ENCODE measurements at regions not wholly inside any gene's neighbourhood (a gene's known extent, or its start where the extent isn't known, plus 50 kb on each side); places are given as distances from the start of the nearest gene placed in this dataset.
"Not testable (repeated sequence)": the region's sequence is repeated elsewhere in the genome, so short reads cannot be mapped to it uniquely, and the experiment has no call there.

GRCh38 chrX:144612076-144612475 lies 635.2 kb upstream of the SPANXN1 start:
- H3K36me3 Mint-ChIP-seq, result no peaks in the 10 kb centered on the region
- no peak overlapping the region for H3K27ac Mint-ChIP-seq
- no peak for TF ChIP-seq CTCF (IDR thresholded peaks at IDR 0.05; ENCODE audit: unreplicated experiment)
- no peak for DNase-seq (ENCODE audit: low spot score in 2 of 2, unreplicated experiment in 2 of 2)
- no peaks in the 10 kb centered on the region for H3K4me1 Mint-ChIP-seq
- no peak overlapping the region for H3K4me3 Mint-ChIP-seq
- H3K9me3 Mint-ChIP-seq, result peaks cover 25% of the 10 kb centered on the region
- H3K27me3 Mint-ChIP-seq (ENCODE audit: low read depth), result no peaks in the 10 kb centered on the region

- Mint-ChIP-seq H3K27ac (no peak overlapping the region), H3K4me1 (no peaks in the 10 kb centered on the region), H3K36me3 (no peaks in the 10 kb centered on the region), H3K9me3 (peaks cover 44% of the 10 kb centered on the region), H3K4me3 (no peak overlapping the region), H3K27me3 (ENCODE audit: low read depth) (no peaks in the 10 kb centered on the region)
- no peak for DNase-seq (ENCODE audit: low spot score in 2 of 2, unreplicated experiment in 2 of 2)
- TF ChIP-seq CTCF (IDR thresholded peaks at IDR 0.05; ENCODE audit: unreplicated experiment), result no peak
Observed at GRCh38 chrX:144616317-144616716, 631.0 kb upstream of the SPANXN1 start.

DNA sequence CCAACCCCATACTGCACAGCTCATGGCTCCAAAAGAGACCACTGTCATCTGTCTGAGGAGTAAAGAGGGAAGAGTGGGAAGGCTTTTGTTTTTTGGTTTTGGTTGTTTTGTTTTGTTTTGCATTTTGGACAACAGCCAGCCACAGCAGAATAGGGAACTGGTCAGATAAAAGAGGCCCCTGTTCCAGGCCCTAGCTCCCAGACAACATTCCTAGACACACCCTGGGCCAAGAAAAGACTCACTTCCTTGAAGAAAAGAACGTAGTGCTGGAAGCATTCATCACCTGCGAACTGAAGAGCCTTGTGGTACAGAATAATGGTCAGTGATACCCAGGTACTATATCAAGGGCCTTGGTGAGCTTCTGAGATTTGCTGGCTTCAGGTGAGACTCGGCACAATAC lies 619.4 kb upstream of the SPANXN1 start:
- no peaks in the 10 kb centered on the region for H3K36me3 Mint-ChIP-seq
- no peak overlapping the region for H3K27ac Mint-ChIP-seq

DNA sequence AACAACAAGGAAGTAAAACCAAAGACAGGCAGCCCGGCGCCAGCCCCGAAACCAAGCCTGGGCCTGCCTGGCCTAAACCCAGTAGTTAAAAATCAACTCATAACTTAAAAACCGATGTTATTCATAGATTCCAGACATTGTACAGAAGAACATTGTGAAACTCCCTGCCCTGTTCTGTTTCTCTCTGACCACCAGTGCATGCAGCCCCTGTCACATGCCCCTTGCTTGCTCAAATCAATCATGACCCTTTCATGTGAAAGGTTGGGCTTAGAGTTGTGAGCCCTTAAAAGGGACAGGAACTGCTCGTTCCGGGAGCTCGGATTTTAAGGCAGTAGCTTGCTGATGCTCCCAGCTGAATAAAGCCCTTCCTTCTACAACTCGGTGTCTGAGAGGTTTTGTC lies 612.9 kb upstream of the SPANXN1 start:
- not testable (repeated sequence) for DNase-seq (ENCODE audit: low spot score in 2 of 2, unreplicated experiment in 2 of 2); H3K4me3 Mint-ChIP-seq; H3K36me3 Mint-ChIP-seq; H3K27me3 Mint-ChIP-seq (ENCODE audit: low read depth); H3K27ac Mint-ChIP-seq; H3K4me1 Mint-ChIP-seq
- H3K9me3 Mint-ChIP-seq, result peaks cover 48% of the 10 kb centered on the region

More for the DNA sequence above, 619.4 kb upstream of the SPANXN1 start:
- Mint-ChIP-seq H3K9me3 (peaks cover 54% of the 10 kb centered on the region), H3K27me3 (ENCODE audit: low read depth) (no peaks in the 10 kb centered on the region), H3K4me1 (no peaks in the 10 kb centered on the region), H3K4me3 (no peak overlapping the region)
- TF ChIP-seq CTCF (IDR thresholded peaks at IDR 0.05; ENCODE audit: unreplicated experiment), result no peak
- no peak for DNase-seq (ENCODE audit: low spot score in 2 of 2, unreplicated experiment in 2 of 2)

- Mint-ChIP-seq H3K27ac (no peak overlapping the region), H3K27me3 (ENCODE audit: low read depth) (no peaks in the 10 kb centered on the region), H3K36me3 (no peaks in the 10 kb centered on the region), H3K4me1 (no peaks in the 10 kb centered on the region), H3K4me3 (no peak overlapping the region), H3K9me3 (peaks cover 39% of the 10 kb centered on the region)
- TF ChIP-seq CTCF (IDR thresholded peaks at IDR 0.05; ENCODE audit: unreplicated experiment), result no peak
- DNase-seq (ENCODE audit: low spot score in 2 of 2, unreplicated experiment in 2 of 2), result no peak
Observed at GRCh38 chrX:144637731-144638130, 609.6 kb upstream of the SPANXN1 start.

DNA sequence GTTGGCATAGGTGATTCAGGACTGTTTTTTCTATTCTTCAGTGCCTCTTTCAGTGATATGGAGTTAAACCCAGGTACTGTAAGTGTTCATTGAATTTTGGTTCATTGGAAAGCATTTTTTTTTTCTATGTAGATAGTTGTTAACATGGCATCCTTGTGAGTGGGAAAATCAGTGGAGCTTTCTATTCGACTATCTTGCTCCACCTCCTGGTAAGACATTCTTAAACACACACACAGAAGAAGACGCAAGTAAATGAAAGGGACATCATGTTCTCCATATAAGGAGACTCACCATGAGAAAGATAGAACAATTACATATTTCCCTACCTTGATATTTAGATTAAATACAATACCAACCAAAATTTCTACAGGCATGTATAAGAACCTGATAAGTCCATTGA lies 598.5 kb upstream of the SPANXN1 start:
- Mint-ChIP-seq H3K27me3 (ENCODE audit: low read depth) (no peaks in the 10 kb centered on the region), H3K4me1 (no peaks in the 10 kb centered on the region), H3K27ac (no peak overlapping the region), H3K4me3 (no peak overlapping the region), H3K36me3 (no peaks in the 10 kb centered on the region), H3K9me3 (peaks cover 58% of the 10 kb centered on the region)
- no peak for DNase-seq (ENCODE audit: low spot score in 2 of 2, unreplicated experiment in 2 of 2)
- TF ChIP-seq CTCF (IDR thresholded peaks at IDR 0.05; ENCODE audit: unreplicated experiment), result no peak

All from mesothelial cell of epicardium (in vitro differentiated cells).